ENCODE measurements at regions not wholly inside any gene's neighbourhood (a gene's known extent, or its start where the extent isn't known, plus 50 kb on each side); places are given as distances from the start of the nearest gene placed in this dataset.

DNA sequence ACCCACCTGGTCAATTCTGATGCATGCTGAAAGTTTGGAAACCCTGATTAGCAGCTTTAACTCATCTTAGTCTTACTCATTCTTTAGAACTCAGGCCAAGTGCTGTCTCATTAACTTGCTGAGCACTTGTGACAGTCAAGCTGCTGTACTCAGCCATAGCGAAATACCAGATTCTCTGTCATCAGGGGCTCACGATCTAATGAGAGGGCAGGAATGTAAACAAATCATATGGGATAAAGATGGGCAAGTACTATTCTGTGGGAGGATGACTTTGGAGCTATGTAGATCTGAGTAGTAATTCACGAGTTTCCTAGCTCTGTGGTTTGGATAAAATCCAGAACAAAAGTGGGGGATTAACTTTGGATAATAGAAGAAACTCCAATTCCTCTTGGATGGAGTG is 376.6 kb downstream of the HRH4 start (continued):
- TF ChIP-seq CHD7 (IDR thresholded peaks at IDR 0.05; ENCODE audit: insufficient replicate concordance, low read length) (no peak), GTF2F1 (IDR thresholded peaks at IDR 0.05; ENCODE audit: borderline replicate concordance, low read depth, low read length) (no peak), ASH2L (IDR thresholded peaks at IDR 0.05; ENCODE audit: low read length) (no peak), GABPA (IDR thresholded peaks at IDR 0.05; ENCODE audit: borderline replicate concordance, insufficient read depth, low read length) (no peak), RFX5 (IDR thresholded peaks at IDR 0.05; ENCODE audit: borderline replicate concordance, low read depth, low read length) (no peak)
